ENCODE measurements at regions not wholly inside any gene's neighbourhood (a gene's known extent, or its start where the extent isn't known, plus 50 kb on each side); places are given as distances from the start of the nearest gene placed in this dataset.

GRCh38 chr2:66318009-66318561 is 116.8 kb upstream of the MEIS1 start:
- H3K4me3 ChIP-seq (ENCODE audit: low read depth, low read length): no peak overlapping the region
- TF ChIP-seq CTCF (IDR thresholded peaks at IDR 0.05; ENCODE audit: borderline replicate concordance, insufficient read depth, low read depth, low read length): no peak

- no peak for TF ChIP-seq CTCF (IDR thresholded peaks at IDR 0.05; ENCODE audit: borderline replicate concordance, insufficient read depth, low read depth, low read length)
- H3K4me3 ChIP-seq (ENCODE audit: low read depth, low read length): no peak overlapping the region
These were observed 117.5 kb upstream of the MEIS1 start for GRCh38 chr2:66317268-66317890.

- no peak overlapping the region for H3K4me3 ChIP-seq (ENCODE audit: low read depth, low read length)
- TF ChIP-seq CTCF (IDR thresholded peaks at IDR 0.05; ENCODE audit: borderline replicate concordance, insufficient read depth, low read depth, low read length): no peak
These were observed 128.4 kb upstream of the MEIS1 start for GRCh38 chr2:66306483-66306882.

GRCh38 chr2:66305718-66306117 is 129.2 kb upstream of the MEIS1 start:
- TF ChIP-seq CTCF (IDR thresholded peaks at IDR 0.05; ENCODE audit: borderline replicate concordance, insufficient read depth, low read depth, low read length): no peak
- no peak overlapping the region for H3K4me3 ChIP-seq (ENCODE audit: low read depth, low read length)

- no peak overlapping the region for H3K4me3 ChIP-seq (ENCODE audit: low read depth, low read length)
- no peak for TF ChIP-seq CTCF (IDR thresholded peaks at IDR 0.05; ENCODE audit: borderline replicate concordance, insufficient read depth, low read depth, low read length)
These were observed 131.5 kb upstream of the MEIS1 start for GRCh38 chr2:66303471-66303870.

GRCh38 chr2:66301767-66302140 is 133.2 kb upstream of the MEIS1 start:
- TF ChIP-seq CTCF (IDR thresholded peaks at IDR 0.05; ENCODE audit: borderline replicate concordance, insufficient read depth, low read depth, low read length): no peak
- no peak overlapping the region for H3K4me3 ChIP-seq (ENCODE audit: low read depth, low read length)

- H3K4me3 ChIP-seq (ENCODE audit: low read depth, low read length): no peak overlapping the region
- no peak for TF ChIP-seq CTCF (IDR thresholded peaks at IDR 0.05; ENCODE audit: borderline replicate concordance, insufficient read depth, low read depth, low read length)
These were observed 133.7 kb upstream of the MEIS1 start for GRCh38 chr2:66301022-66301766.
